ENCODE measurements at regions not wholly inside any gene's neighbourhood (a gene's known extent, or its start where the extent isn't known, plus 50 kb on each side); places are given as distances from the start of the nearest gene placed in this dataset.

DNA sequence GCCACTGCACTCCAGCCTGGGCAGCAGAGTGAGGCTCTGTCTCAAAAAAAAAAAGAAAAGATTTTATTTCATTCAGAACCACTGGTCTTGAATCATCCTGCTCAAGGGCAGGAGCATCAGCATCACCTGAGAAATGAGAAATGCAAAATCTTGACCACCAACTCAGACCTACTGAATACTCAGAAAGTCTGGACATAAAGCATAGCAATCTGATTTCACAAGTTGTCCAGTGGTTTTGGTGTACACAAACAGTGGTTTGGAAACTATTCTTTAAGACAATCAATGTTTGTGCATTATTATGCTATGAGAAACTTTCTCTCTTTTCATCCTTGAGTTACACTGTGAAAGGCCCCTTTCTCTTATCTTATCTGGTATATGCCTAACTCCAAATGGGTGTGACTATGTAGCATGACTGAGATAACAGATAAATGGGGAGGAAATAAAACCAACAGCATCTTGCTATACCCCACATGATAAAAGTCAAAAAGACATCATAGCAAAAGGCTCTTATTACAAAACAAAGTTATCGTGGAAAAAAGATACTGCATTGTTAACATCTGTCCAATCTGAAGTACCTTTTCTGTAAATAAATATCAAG, 174.2 kb upstream of the STT3B start:
- intact Hi-C loops (cut with DNase I; ENCODE audit: low total_unique reads) = no loop called here
- Histone ChIP-seq H3K4me1 (peaks cover 8% of the 10 kb centered on the region), H3K27ac (no peak overlapping the region), H3K36me3 (ENCODE audit: low read depth, missing control alignments) (no peaks in the 10 kb centered on the region), H3K27me3 (no peaks in the 10 kb centered on the region), H3K9me3 (no peaks in the 10 kb centered on the region), H3K4me3 (no peak overlapping the region)
- TF ChIP-seq, protein P1, sequence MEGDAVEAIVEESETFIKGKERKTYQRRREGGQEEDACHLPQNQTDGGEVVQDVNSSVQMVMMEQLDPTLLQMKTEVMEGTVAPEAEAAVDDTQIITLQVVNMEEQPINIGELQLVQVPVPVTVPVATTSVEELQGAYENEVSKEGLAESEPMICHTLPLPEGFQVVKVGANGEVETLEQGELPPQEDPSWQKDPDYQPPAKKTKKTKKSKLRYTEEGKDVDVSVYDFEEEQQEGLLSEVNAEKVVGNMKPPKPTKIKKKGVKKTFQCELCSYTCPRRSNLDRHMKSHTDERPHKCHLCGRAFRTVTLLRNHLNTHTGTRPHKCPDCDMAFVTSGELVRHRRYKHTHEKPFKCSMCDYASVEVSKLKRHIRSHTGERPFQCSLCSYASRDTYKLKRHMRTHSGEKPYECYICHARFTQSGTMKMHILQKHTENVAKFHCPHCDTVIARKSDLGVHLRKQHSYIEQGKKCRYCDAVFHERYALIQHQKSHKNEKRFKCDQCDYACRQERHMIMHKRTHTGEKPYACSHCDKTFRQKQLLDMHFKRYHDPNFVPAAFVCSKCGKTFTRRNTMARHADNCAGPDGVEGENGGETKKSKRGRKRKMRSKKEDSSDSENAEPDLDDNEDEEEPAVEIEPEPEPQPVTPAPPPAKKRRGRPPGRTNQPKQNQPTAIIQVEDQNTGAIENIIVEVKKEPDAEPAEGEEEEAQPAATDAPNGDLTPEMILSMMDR (IDR thresholded peaks at IDR 0.05) = no peak
- TF ChIP-seq POLR2A (IDR thresholded peaks at IDR 0.05) = no peak
- 90 to 94% methylated on average over 1 of the region's 1 CpG for WGBS, 2 donors
- no peak for DNase-seq

GRCh38 chr3:31361371-31362273, 171.1 kb upstream of the STT3B start:
- TF ChIP-seq, protein P1 (IDR thresholded peaks at IDR 0.05) = no peak
- TF ChIP-seq POLR2A (IDR thresholded peaks at IDR 0.05) = no peak
- Histone ChIP-seq H3K27ac (no peak overlapping the region), H3K4me3 (no peak overlapping the region), H3K4me1 (peaks cover 8% of the 10 kb centered on the region), H3K9me3 (no peaks in the 10 kb centered on the region), H3K36me3 (ENCODE audit: low read depth, missing control alignments) (no peaks in the 10 kb centered on the region), H3K27me3 (no peaks in the 10 kb centered on the region)
- no peak for DNase-seq
- 56 to 57% methylated on average over 6 of the region's 6 CpGs for WGBS, 2 donors
- intact Hi-C loops (cut with DNase I; ENCODE audit: low total_unique reads) = no loop called here

DNA sequence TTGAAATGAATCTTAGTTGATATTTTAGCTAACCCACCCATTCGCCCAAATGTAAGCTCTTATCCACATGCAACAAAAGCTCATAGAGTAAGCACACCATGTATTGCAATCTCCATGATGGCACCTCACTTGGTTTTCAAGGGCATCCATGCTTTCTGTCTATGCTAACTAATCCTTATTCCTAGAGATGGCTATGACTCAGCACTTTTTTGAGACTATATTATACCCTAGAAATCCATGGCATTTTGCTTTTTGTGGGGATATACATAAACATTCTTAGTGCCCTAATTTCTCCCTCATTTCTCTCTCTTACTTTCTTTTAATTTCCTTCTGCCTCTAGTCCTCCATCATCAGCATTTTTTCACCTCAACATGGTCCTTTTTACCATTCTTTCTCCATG, 168.5 kb upstream of the STT3B start:
- H3K27me3 ChIP-seq = no peaks in the 10 kb centered on the region
- no peak overlapping the region for H3K27ac ChIP-seq
- no peaks in the 10 kb centered on the region for H3K9me3 ChIP-seq
- WGBS, 2 donors = 87 to 90% methylated on average over 1 of the region's 1 CpG
- H3K36me3 ChIP-seq (ENCODE audit: low read depth, missing control alignments) = no peaks in the 10 kb centered on the region
- TF ChIP-seq, protein P1 (IDR thresholded peaks at IDR 0.05) = no peak
- TF ChIP-seq POLR2A (IDR thresholded peaks at IDR 0.05) = no peak
- no peak overlapping the region for H3K4me3 ChIP-seq
- no peak for DNase-seq
- H3K4me1 ChIP-seq = peaks cover 8% of the 10 kb centered on the region
- intact Hi-C loops (cut with DNase I; ENCODE audit: low total_unique reads) = no loop called here

DNA sequence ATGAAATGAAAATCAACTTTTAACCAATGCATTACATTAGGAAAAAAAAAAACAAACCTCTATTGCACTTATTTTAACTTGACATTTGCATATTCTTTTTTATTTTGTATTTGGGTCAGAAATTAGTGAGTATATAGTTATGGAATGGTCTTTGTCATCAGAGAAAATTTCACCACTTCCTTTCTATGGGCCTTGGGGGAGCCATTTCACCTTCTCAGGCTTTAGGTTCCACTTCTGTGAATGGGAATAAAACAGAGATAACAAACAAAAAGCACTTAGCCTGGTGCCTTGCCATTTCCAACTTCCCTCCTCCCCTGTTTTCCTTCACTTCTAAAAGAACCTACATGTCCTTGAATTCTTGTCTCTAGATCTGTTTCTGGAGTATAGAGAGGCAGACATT, 168.0 kb upstream of the STT3B start:
- intact Hi-C loops (cut with DNase I; ENCODE audit: low total_unique reads) = no loop called here

More for the DNA sequence above, 168.0 kb upstream of the STT3B start:
- Histone ChIP-seq H3K4me1 (peaks cover 8% of the 10 kb centered on the region), H3K4me3 (no peak overlapping the region), H3K36me3 (ENCODE audit: low read depth, missing control alignments) (no peaks in the 10 kb centered on the region), H3K27me3 (no peaks in the 10 kb centered on the region), H3K9me3 (no peaks in the 10 kb centered on the region), H3K27ac (no peak overlapping the region)
- no peak for TF ChIP-seq POLR2A (IDR thresholded peaks at IDR 0.05)
- TF ChIP-seq, protein P1 (IDR thresholded peaks at IDR 0.05) = no peak
- no peak for DNase-seq
